A172 (cell line): ENCODE measurements at regions not wholly inside any gene's neighbourhood (a gene's known extent, or its start where the extent isn't known, plus 50 kb on each side); places are given as distances from the start of the nearest gene placed in this dataset.
A peak's percentile ranks its signal among the peaks of the same experiment; 100 is the strongest.
"Not testable (repeated sequence)": the region's sequence is repeated elsewhere in the genome, so short reads cannot be mapped to it uniquely, and the experiment has no call there.

Experiments
- DNase-seq: peaks from one replicate; pipeline ENCODE4 v3.0.0-alpha.2; 2015; ENCODE audit warnings: low spot score

DNA sequence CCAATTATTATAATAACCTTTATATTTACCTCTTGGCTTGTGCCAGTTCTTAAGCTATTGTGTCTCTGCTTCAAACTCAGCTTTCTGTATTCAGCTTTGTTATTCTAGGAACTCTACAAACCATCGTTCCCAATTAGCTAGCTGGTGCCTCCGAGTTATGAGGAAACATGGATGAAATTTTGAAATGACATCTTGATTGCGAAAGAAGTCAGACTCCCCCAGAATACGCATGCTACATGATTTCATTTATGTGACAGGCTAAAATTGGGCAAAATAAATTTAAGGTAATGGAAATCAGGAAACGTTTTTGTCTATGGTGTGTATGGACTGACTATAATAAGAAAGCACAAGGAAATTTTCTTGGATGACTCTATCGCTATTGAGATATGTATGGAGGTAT, 256.8 kb upstream of the NCAM2 start:
- DNase-seq, result no peak

GRCh38 chr21:20760221-20760620, 238.0 kb upstream of the NCAM2 start:
- no peak for DNase-seq

- DNase-seq, result no peak
Measured at GRCh38 chr21:20774737-20775136, 223.5 kb upstream of the NCAM2 start.

DNA sequence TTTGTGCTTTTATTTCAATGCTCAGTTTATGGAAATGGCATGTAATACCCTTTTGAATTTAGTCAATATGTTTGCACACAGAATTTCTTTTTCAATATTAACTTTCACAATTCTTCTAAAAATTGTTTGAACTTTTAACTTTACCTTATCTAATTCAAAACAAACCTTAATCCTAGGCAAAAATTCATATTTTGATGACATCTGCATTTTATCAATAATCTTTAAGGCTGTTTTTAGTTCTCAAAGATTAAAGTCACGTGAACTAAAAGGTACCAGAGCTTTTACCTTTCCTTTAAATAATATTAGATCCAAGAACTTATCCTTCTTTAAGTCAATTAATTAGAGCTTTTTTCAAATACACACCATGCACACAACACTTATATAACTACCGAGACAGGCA, 218.9 kb upstream of the NCAM2 start:
- DNase-seq, result no peak

DNA sequence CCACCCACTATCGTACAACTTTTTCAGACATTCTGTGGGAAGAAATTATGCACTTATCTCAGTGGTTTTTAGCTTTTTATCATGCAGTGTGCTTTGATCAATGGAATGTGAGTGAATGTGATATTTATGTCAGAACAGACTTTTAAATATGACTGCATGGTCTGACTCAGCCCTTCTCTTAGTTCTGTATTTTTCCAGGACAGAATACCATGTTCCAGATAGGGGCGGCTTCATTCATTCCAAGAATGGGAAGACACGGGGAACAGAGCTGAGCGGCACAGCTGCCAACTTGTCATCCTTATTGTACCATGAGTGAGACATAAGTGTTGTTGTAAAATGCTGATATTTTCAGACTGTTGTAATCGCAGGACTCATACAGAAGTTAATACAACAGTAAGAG, 214.6 kb upstream of the NCAM2 start:
- no peak for DNase-seq

DNA sequence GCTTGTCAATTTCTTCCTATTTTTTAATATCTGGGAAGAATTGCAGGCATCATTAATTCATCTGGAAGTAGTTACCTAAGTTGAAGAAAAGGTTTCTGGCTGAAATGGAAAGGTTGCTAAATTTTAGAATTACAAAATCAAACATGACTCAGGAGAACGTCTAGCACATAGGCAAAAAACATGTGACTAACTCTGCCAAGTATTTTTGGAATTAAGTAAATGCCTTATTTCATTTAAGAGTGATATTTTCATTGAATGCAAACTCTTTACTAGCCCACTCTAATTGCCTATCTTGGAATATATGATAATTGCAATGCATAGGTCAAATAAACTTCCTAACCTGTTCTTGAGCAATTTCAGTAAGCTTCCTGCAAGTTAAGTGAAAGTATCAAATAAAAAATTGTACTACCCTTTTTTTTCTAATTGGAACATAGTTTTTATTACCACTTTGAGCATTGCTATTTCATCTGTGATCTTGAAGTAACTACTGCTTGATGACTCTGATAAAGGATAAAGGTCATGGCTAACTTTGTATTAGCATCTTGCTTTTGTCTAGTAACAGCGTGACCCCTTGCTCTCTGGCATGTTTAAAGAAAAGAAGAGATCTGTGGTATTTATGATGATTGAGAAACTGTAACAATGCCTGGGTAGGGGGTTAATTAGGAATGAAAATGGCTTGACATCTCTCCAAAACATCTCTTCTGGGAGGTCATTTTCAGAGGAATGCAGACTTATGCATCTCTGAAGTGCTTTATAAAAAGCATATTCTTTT, 208.3 kb upstream of the NCAM2 start:
- no peak for DNase-seq

GRCh38 chr21:20800106-20800505, 198.1 kb upstream of the NCAM2 start:
- no peak for DNase-seq

DNA sequence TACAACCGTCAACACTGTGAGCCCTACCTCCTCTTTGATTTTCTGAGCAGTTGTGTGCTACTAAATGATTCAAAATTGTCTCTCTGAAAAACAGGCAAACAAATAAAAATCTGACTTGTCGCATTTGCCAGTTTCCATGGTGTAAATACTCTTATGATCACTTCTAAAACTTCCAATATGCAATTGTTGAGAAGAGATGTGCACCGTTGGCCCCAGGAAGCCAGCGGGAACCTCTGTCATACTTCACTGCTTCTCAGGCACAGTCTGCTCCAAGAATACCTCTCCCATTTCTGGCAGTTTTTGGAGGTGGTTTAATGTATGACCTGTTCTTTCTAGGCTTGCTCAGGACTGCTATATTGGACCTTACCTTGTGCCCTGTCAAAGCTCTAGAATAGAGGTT, 196.0 kb upstream of the NCAM2 start:
- DNase-seq, result no peak

DNA sequence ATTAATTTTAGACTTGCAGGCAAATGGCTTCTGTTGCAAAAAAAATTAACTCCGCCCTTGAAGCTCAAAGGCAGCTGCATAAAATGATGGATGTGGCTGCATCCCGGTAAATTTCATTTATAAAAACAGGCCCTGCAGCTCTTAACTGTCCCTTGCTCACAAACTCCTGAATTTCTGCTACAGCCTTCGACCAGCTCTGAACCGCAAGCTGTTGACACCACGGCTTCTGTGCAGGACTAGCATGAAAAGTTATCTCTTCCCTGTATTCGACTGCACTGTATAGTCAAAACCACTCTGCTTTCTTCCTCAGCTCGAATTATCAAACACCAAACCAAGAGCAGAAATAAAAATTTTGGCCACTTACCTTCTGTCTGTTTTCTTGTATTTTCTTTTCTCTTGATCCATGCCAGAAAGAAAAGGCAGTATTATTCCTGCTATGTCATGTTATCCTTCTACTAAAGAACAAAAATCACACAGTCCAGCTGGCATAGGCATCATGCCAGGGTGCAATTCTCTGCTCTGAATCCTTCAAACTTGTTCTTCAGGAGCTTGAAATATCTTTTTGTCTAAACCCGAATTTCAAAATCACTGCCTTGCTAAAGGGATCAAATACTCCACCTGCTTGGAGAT, 195.5 kb upstream of the NCAM2 start:
- no peak for DNase-seq

DNA sequence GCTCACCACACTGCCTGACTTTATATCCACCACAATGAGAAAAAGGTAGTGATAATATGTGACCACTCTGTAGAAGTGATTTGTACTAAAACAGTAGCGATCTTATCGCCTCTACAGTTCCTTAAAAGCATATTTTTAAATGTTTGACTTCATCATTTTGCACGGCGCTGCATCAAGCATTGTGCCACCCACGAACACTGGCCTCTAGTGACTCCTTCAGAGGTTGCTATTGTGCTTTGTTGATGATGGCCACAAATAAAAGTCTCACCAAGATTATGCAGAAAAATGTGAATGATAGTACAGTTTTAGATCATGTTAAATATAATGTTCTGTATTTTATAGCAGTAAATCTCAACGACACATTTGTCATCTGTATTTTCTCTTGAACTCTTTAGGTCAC, 186.5 kb upstream of the NCAM2 start:
- DNase-seq, result no peak

DNA sequence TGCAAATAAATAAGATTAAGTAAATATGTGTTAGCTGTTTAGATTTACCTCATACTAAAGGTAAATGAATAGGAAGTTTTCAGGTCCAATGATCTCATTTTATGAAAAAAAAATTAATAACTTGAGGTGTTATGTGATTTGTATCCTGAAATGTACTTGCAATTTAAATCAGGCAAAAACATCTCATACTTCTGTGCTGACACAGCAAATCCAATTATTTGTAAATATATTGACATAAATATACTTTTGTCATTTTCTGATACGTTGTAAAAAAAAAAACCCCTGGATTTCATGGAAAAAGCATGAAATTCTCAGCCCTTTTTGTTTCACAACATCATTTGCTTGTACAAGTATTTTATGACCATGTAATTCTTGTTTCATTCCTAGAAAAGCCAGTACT, 184.1 kb upstream of the NCAM2 start:
- DNase-seq, result no peak

GRCh38 chr21:20822666-20823065, 175.5 kb upstream of the NCAM2 start:
- DNase-seq, result no peak

DNA sequence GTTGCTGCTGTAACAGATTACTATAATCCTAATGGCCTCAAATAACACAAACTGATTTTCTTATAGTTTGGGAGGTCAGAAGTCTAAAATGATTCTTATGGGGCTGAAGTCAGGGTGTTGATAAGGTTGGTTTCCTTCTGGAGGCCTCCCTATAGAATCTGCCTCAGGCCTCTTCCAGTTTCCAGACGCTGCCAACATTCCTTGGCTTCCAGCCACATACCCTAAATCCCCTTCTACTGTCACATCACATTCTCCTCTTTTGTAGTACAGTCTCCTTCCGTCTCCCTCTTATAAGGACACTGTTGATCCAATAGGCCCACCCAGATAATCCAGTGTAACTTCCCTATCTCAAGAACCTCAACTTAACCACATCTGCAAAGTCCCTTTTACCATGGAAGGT, 145.3 kb upstream of the NCAM2 start:
- DNase-seq, result no peak

DNA sequence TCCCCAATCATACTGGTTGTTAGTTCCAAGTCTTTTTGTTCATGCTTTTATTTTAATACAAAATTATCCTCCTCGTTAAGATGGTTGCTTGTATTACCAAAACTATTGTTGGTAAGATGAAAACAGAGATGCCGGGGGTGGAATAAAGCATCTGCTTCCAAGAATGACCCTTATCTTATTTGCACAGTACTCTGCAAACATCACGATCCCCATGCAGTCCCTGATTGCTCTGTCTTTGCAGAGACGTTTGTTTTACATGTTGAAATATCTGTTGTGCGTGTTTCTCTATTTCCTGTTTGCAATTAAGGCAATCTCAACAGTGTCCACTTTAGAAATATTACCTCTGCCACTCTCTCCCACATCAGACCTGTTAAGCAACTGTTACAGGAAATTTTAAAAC, 141.3 kb upstream of the NCAM2 start:
- no peak for DNase-seq

DNA sequence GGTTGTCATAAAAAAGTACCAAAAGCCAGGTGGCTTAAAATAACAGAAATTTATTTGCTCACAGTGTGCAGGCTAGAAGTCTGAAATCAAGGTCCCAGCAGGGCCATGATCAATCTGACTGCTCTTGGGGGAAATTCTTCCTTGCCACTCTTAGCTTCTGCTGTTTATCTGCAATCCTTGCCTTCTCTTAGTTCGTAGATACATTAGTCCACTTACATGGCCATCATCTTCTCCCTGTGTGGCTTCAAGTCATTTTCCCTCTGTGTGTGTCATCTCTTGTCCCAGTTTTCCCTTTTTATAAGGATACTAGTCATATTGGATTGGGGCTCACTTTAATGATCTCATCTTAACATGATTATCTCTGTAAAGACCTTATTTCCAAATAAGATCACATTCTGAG, 124.0 kb upstream of the NCAM2 start:
- DNase-seq, result no peak

DNA sequence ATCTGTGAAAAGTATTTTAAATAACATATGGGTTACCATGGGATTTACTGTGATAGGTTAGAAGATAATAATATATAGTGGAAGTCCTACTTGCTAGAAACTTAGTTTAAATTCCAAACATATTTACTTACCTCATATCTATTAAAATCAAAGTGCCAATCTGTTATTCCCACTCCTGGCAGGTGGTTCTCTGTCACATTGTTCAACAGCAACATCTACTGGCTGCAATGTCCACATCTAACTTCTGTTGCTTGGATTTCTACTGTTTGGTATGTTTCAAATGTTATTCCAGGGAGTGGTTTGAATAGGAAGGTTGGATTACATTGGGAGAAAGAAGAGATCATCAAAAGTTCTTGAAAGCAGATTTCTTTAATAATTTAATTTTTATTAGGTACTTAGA, 122.5 kb upstream of the NCAM2 start:
- no peak for DNase-seq

GRCh38 chr21:20877976-20878375, 120.2 kb upstream of the NCAM2 start:
- no peak for DNase-seq

DNA sequence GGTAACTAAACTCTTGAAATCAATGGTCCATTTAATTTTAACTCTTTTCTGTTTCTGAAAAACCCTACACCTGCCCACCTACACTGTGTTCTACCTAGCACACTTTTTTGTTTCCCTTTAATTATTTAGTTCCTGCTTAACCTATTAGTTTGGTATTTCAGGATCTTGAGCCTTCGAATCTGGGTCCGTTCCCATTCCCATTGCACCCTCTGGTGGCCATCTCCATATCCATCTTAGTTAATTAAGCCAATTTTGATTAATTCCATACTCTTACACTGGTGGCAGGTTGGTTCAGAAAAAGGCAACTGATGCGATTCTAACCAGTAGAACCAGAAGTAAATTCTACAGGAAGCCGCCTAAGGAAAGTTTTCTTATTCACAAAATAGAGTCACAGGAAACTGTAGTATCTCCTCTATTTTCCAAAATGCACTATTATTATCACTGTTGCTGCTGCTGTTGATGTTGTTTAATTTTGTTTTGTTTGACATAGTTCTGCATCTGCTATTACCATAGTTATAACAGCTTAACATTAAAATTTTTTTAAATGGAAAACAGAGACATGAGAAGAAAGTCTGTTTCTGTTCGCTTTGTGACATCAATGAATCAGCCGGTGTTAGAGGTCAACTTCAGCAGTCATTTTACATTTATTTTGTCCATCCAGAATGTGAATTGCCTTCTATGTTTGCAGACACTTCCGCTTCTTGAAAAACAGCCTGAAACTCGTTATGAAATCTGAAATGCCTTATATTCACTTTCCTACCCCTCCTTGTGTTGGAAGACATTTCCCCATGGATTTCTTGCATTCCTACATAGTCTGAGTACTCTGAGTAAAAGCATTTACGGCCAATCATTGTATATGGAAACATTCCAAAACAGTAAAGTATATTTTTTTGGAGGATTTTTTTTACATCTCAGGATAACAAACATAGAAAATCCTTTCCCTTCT, 115.5 kb upstream of the NCAM2 start:
- peak; percentile 14 for DNase-seq

GRCh38 chr21:20883408-20883800, 114.8 kb upstream of the NCAM2 start:
- DNase-seq, result no peak

- DNase-seq, result no peak
Measured at GRCh38 chr21:20902511-20902910, 95.7 kb upstream of the NCAM2 start.

DNA sequence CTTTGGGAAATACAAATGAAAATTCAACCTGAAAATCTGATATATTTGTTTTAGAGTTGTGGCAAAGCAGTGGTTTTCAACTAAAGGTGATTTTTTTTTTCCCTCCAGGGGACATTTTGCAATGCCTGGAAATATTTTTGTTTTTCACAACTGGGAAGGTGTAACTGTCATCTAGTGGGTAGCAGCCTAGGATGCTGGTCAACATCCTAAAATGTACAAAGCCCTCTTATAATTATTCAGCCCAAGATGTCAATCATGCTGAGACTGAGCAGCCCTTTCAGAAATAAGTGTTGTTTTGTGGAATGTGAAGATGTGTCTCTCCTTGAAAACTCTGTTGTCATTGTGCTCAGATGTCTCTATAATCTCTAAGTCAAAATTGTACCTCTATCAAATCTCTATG, 95.2 kb upstream of the NCAM2 start:
- no peak for DNase-seq

- DNase-seq, result not testable (repeated sequence)
Measured at GRCh38 chr21:20927555-20927954, 70.7 kb upstream of the NCAM2 start.

DNA sequence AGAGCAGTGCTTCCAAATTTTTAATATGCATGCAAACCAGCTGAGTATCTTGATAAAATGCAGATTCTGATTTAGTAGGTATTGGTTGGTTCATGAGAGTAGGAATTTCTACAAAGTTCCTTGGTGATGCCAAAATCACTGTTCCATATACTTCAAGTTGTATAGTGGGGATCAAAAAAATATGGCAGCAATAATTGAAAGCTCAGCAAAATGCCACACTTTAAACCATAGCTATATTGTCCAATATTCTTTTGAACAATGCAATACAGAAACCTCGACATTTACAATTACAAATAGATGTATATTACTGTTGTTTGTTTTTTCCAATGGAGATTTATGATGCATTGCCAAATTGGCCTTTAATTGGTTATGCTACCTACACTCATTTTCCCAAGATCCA, 55.7 kb upstream of the NCAM2 start:
- no peak for DNase-seq
